GM23338 (cell line): ENCODE measurements at regions not wholly inside any gene's neighbourhood (a gene's known extent, or its start where the extent isn't known, plus 50 kb on each side); places are given as distances from the start of the nearest gene placed in this dataset.

ENCODE experiments used
- ATAC-seq: fragments of 200-7000 bp; cut with Tn5 transposase; 3 replicates; pipeline ENCODE4 v1.9.1; 2020
- DNase-seq: peaks from one replicate; pipeline ENCODE4 v3.0.0-alpha.2; 2015; ENCODE audit warnings: low spot score
- H2AFZ ChIP-seq: fragments of 200-600 bp; sonication (generic); 2 replicates; pipeline ENCODE4 v1.8.0; 2016; ENCODE audit warnings: antibody characterized with exemption, mild to moderate bottlenecking, moderate library complexity
- H3F3A ChIP-seq: fragments of 200-600 bp; sonication (generic); replicated peaks from 2 replicates; pipeline ENCODE4 v1.8.0; 2017; ENCODE audit warnings: antibody characterized with exemption, mixed run types, low read depth
- H3K27ac ChIP-seq: fragments of 200-600 bp; sonication (generic); 2 replicates; pipeline ENCODE4 v1.6.1; 2016; ENCODE audit warnings: low read depth
- H3K27me3 ChIP-seq: fragments of 200-600 bp; sonication (generic); 2 replicates; pipeline ENCODE4 v1.8.0; 2016; ENCODE audit warnings: mild to moderate bottlenecking, mixed run types, moderate library complexity; ENCODE audit not compliant: insufficient read depth
- H3K36me3 ChIP-seq: fragments of 200-600 bp; sonication (generic); 2 replicates; pipeline ENCODE4 v1.8.0; 2016; ENCODE audit warnings: mild to moderate bottlenecking; ENCODE audit not compliant: insufficient read depth
- H3K4me1 ChIP-seq: fragments of 200-600 bp; sonication (generic); 2 replicates; pipeline ENCODE4 v1.8.0; 2016; ENCODE audit warnings: mild to moderate bottlenecking, moderate library complexity; ENCODE audit not compliant: insufficient read depth
- H3K4me2 ChIP-seq: fragments of 200-600 bp; sonication (generic); 2 replicates; pipeline ENCODE4 v1.7.1; 2017; ENCODE audit warnings: mixed run types
- H3K4me3 ChIP-seq: fragments of 200-600 bp; sonication (generic); 2 replicates; pipeline ENCODE4 v1.6.1; 2016; ENCODE audit warnings: mixed run types
- H3K79me2 ChIP-seq: fragments of 200-600 bp; sonication (generic); replicated peaks from 2 replicates; pipeline ENCODE4 v1.8.0; 2017; ENCODE audit warnings: mild to moderate bottlenecking; ENCODE audit not compliant: insufficient read depth
- H3K9me2 ChIP-seq: fragments of 200-600 bp; sonication (generic); 2 replicates; pipeline ENCODE4 v1.8.0; 2017; ENCODE audit not compliant: insufficient read depth
- H4K20me1 ChIP-seq: fragments of 200-600 bp; sonication (generic); replicated peaks from 2 replicates; pipeline ENCODE4 v1.8.0; 2017; ENCODE audit warnings: mild to moderate bottlenecking; ENCODE audit not compliant: insufficient read depth
- H3K27ac Mint-ChIP-seq: 2 replicates; pipeline ENCODE4 v1.8.0; 2020; ENCODE audit warnings: inconsistent platforms, mild to moderate bottlenecking, moderate library complexity, mixed read lengths
- H3K27me3 Mint-ChIP-seq: 3 replicates; pipeline ENCODE4 v1.8.0; 2022; ENCODE audit warnings: low read depth, mild to moderate bottlenecking, moderate library complexity, mixed read lengths, inconsistent platforms; ENCODE audit not compliant: insufficient read depth, poor library complexity
- H3K36me3 Mint-ChIP-seq: 3 replicates; pipeline ENCODE4 v1.8.0; 2021; ENCODE audit warnings: low read depth, mild to moderate bottlenecking, inconsistent platforms, moderate library complexity, mixed read lengths
- H3K4me1 Mint-ChIP-seq: 3 replicates; pipeline ENCODE4 v1.8.0; 2020; ENCODE audit warnings: mild to moderate bottlenecking, inconsistent platforms, mixed read lengths
- H3K4me3 Mint-ChIP-seq: 3 replicates; pipeline ENCODE4 v1.8.0; 2021; ENCODE audit warnings: moderate library complexity, mild to moderate bottlenecking, inconsistent platforms, mixed read lengths
- H3K9me3 Mint-ChIP-seq: 3 replicates; pipeline ENCODE4 v1.8.0; 2020; ENCODE audit warnings: moderate library complexity, mild to moderate bottlenecking, inconsistent platforms, mixed read lengths
- CREB1 ChIP-seq: fragments of 250-450 bp; sonication (Bioruptor Pico); IDR thresholded peaks from 2 replicates; pipeline ENCODE4 v1.5.0; 2020; ENCODE audit warnings: low read depth, mild to moderate bottlenecking, moderate library complexity
- EZH2 ChIP-seq: fragments of 200-600 bp; sonication (generic); IDR thresholded peaks from one replicate; pipeline ENCODE4 v1.8.0; 2017; ENCODE audit warnings: antibody characterized with exemption, mild to moderate bottlenecking, low read depth; ENCODE audit not compliant: unreplicated experiment
- EZH2phosphoT487 ChIP-seq: fragments of 200-600 bp; sonication (generic); IDR thresholded peaks from one replicate; pipeline ENCODE4 v1.8.1; 2018; ENCODE audit warnings: antibody characterized with exemption; ENCODE audit not compliant: unreplicated experiment
- NANOG ChIP-seq: IDR thresholded peaks from 2 replicates; pipeline ENCODE4 v1.6.1; 2016; ENCODE audit warnings: antibody characterized with exemption, borderline replicate concordance
- POLR2AphosphoS5 ChIP-seq: IDR thresholded peaks from 2 replicates; pipeline ENCODE4 v1.6.1; 2016; ENCODE audit warnings: antibody characterized with exemption, low read depth
- STAT1 ChIP-seq: IDR thresholded peaks from one replicate; pipeline ENCODE4 v1.6.1; 2016; ENCODE audit warnings: antibody characterized with exemption; ENCODE audit not compliant: unreplicated experiment
- ZNF114 ChIP-seq: fragments of 250-450 bp; sonication (Bioruptor Pico); IDR thresholded peaks from 2 replicates; pipeline ENCODE4 v1.5.0; 2020; ENCODE audit warnings: mild to moderate bottlenecking, moderate library complexity
- TF ChIP-seq, protein P1 (sequence below): IDR thresholded peaks from one replicate; pipeline ENCODE4 v1.6.1; 2018; ENCODE audit warnings: antibody characterized with exemption; ENCODE audit not compliant: unreplicated experiment
- TF ChIP-seq, protein P2 (sequence below): fragments of 250-450 bp; sonication (Bioruptor Pico); IDR thresholded peaks from 2 replicates; pipeline ENCODE4 v1.5.0; 2020; ENCODE audit warnings: mild to moderate bottlenecking, moderate library complexity
- TF ChIP-seq, protein P3 (sequence below): IDR thresholded peaks from 2 replicates; pipeline ENCODE4 v1.6.1; 2016; ENCODE audit warnings: antibody characterized with exemption

- Histone ChIP-seq H3K4me2 (no peak overlapping the region), H3K27ac (no peak overlapping the region), H3K4me1 (peaks cover 3% of the 10 kb centered on the region; the same call in 1 of the 2 replicates), H3K36me3 (no peaks in the 10 kb centered on the region), H3K9me2 (no peaks in the 10 kb centered on the region), H2AFZ (no peak overlapping the region), H3K27me3 (no peaks in the 10 kb centered on the region), H3F3A (no peaks in the 10 kb centered on the region), H3K4me3 (no peak overlapping the region), H3K79me2 (no peaks in the 10 kb centered on the region), H4K20me1 (no peaks in the 10 kb centered on the region)
- Mint-ChIP-seq H3K27ac (no peak overlapping the region), H3K4me1 (peaks cover 11% of the 10 kb centered on the region; the same call in 2 of the 3 replicates), H3K36me3 (no peaks in the 10 kb centered on the region), H3K9me3 (no peaks in the 10 kb centered on the region), H3K27me3 (no peaks in the 10 kb centered on the region), H3K4me3 (no peak overlapping the region)
- TF ChIP-seq POLR2AphosphoS5 (no peak), NANOG (no peak), STAT1 (no peak), EZH2 (no peak), ZNF114 (CRISPR knock-in tag) (no peak), EZH2phosphoT487 (no peak), CREB1 (CRISPR knock-in tag) (no peak)
- TF ChIP-seq, protein P1, sequence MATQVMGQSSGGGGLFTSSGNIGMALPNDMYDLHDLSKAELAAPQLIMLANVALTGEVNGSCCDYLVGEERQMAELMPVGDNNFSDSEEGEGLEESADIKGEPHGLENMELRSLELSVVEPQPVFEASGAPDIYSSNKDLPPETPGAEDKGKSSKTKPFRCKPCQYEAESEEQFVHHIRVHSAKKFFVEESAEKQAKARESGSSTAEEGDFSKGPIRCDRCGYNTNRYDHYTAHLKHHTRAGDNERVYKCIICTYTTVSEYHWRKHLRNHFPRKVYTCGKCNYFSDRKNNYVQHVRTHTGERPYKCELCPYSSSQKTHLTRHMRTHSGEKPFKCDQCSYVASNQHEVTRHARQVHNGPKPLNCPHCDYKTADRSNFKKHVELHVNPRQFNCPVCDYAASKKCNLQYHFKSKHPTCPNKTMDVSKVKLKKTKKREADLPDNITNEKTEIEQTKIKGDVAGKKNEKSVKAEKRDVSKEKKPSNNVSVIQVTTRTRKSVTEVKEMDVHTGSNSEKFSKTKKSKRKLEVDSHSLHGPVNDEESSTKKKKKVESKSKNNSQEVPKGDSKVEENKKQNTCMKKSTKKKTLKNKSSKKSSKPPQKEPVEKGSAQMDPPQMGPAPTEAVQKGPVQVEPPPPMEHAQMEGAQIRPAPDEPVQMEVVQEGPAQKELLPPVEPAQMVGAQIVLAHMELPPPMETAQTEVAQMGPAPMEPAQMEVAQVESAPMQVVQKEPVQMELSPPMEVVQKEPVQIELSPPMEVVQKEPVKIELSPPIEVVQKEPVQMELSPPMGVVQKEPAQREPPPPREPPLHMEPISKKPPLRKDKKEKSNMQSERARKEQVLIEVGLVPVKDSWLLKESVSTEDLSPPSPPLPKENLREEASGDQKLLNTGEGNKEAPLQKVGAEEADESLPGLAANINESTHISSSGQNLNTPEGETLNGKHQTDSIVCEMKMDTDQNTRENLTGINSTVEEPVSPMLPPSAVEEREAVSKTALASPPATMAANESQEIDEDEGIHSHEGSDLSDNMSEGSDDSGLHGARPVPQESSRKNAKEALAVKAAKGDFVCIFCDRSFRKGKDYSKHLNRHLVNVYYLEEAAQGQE: no peak
- TF ChIP-seq, protein P2, sequence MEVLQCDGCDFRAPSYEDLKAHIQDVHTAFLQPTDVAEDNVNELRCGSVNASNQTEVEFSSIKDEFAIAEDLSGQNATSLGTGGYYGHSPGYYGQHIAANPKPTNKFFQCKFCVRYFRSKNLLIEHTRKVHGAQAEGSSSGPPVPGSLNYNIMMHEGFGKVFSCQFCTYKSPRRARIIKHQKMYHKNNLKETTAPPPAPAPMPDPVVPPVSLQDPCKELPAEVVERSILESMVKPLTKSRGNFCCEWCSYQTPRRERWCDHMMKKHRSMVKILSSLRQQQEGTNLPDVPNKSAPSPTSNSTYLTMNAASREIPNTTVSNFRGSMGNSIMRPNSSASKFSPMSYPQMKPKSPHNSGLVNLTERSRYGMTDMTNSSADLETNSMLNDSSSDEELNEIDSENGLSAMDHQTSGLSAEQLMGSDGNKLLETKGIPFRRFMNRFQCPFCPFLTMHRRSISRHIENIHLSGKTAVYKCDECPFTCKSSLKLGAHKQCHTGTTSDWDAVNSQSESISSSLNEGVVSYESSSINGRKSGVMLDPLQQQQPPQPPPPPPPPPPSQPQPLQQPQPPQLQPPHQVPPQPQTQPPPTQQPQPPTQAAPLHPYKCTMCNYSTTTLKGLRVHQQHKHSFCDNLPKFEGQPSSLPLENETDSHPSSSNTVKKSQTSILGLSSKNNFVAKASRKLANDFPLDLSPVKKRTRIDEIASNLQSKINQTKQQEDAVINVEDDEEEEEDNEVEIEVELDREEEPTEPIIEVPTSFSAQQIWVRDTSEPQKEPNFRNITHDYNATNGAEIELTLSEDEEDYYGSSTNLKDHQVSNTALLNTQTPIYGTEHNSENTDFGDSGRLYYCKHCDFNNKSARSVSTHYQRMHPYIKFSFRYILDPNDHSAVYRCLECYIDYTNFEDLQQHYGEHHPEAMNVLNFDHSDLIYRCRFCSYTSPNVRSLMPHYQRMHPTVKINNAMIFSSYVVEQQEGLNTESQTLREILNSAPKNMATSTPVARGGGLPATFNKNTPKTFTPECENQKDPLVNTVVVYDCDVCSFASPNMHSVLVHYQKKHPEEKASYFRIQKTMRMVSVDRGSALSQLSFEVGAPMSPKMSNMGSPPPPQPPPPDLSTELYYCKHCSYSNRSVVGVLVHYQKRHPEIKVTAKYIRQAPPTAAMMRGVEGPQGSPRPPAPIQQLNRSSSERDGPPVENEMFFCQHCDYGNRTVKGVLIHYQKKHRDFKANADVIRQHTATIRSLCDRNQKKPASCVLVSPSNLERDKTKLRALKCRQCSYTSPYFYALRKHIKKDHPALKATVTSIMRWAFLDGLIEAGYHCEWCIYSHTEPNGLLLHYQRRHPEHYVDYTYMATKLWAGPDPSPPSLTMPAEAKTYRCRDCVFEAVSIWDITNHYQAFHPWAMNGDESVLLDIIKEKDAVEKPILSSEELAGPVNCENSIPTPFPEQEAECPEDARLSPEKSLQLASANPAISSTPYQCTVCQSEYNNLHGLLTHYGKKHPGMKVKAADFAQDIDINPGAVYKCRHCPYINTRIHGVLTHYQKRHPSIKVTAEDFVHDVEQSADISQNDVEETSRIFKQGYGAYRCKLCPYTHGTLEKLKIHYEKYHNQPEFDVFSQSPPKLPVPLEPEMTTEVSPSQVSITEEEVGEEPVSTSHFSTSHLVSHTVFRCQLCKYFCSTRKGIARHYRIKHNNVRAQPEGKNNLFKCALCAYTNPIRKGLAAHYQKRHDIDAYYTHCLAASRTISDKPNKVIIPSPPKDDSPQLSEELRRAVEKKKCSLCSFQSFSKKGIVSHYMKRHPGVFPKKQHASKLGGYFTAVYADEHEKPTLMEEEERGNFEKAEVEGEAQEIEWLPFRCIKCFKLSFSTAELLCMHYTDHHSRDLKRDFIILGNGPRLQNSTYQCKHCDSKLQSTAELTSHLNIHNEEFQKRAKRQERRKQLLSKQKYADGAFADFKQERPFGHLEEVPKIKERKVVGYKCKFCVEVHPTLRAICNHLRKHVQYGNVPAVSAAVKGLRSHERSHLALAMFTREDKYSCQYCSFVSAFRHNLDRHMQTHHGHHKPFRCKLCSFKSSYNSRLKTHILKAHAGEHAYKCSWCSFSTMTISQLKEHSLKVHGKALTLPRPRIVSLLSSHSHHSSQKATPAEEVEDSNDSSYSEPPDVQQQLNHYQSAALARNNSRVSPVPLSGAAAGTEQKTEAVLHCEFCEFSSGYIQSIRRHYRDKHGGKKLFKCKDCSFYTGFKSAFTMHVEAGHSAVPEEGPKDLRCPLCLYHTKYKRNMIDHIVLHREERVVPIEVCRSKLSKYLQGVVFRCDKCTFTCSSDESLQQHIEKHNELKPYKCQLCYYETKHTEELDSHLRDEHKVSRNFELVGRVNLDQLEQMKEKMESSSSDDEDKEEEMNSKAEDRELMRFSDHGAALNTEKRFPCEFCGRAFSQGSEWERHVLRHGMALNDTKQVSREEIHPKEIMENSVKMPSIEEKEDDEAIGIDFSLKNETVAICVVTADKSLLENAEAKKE: no peak
- TF ChIP-seq, protein P3, sequence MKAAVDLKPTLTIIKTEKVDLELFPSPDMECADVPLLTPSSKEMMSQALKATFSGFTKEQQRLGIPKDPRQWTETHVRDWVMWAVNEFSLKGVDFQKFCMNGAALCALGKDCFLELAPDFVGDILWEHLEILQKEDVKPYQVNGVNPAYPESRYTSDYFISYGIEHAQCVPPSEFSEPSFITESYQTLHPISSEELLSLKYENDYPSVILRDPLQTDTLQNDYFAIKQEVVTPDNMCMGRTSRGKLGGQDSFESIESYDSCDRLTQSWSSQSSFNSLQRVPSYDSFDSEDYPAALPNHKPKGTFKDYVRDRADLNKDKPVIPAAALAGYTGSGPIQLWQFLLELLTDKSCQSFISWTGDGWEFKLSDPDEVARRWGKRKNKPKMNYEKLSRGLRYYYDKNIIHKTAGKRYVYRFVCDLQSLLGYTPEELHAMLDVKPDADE: no peak
- DNase-seq (no peak), ATAC-seq (no peak)
These were observed 327.0 kb downstream of the DMRTA1 start for GRCh38 chr9:22773501-22774220.
